ENCODE measurements at regions not wholly inside any gene's neighbourhood (a gene's known extent, or its start where the extent isn't known, plus 50 kb on each side); places are given as distances from the start of the nearest gene placed in this dataset.
"Not testable (repeated sequence)": the region's sequence is repeated elsewhere in the genome, so short reads cannot be mapped to it uniquely, and the experiment has no call there.

- no peak overlapping the region for H3K27ac ChIP-seq (ENCODE audit: low read depth, low read length)
Observed at GRCh38 chr1:182242641-182243040, 148.9 kb downstream of the GLUL start.

- H3K27ac ChIP-seq (ENCODE audit: low read depth, low read length), result no peak overlapping the region
- 87 to 91% (median 88%) methylated on average over 2 of the region's 2 CpGs for WGBS, 3 donors
Observed at GRCh38 chr1:182240085-182240484, 151.5 kb downstream of the GLUL start.

GRCh38 chr1:182238421-182238820 is 153.2 kb downstream of the GLUL start:
- H3K27ac ChIP-seq (ENCODE audit: low read depth, low read length), result no peak overlapping the region
- 91 to 96% (median 94%) methylated on average over 1 of the region's 1 CpG for WGBS, 3 donors

GRCh38 chr1:182237329-182237728 is 154.3 kb downstream of the GLUL start:
- whole genome bisulfite sequencing, 3 donors, result 93 to 98% (median 94%) methylated on average over 3 of the region's 3 CpGs

GRCh38 chr1:182236651-182237077 is 154.9 kb downstream of the GLUL start:
- no peak overlapping the region for H3K27ac ChIP-seq (ENCODE audit: low read depth, low read length)
- WGBS, 3 donors, result 90 to 96% (median 93%) methylated on average over 2 of the region's 2 CpGs

More at GRCh38 chr1:182237329-182237728, 154.3 kb downstream of the GLUL start:
- H3K27ac ChIP-seq (ENCODE audit: low read depth, low read length), result no peak overlapping the region

GRCh38 chr1:182235952-182236650 is 155.5 kb downstream of the GLUL start:
- 73 to 82% (median 81%) methylated on average over 11 of the region's 11 CpGs for WGBS, 3 donors

GRCh38 chr1:182235604-182235951 is 156.0 kb downstream of the GLUL start:
- no peak overlapping the region for H3K27ac ChIP-seq (ENCODE audit: low read depth, low read length)
- WGBS, 3 donors, result 39 to 59% (median 54%) methylated on average over 2 of the region's 2 CpGs

More at GRCh38 chr1:182235952-182236650, 155.5 kb downstream of the GLUL start:
- no peak overlapping the region for H3K27ac ChIP-seq (ENCODE audit: low read depth, low read length)

GRCh38 chr1:182229921-182230491 is 161.6 kb downstream of the GLUL start:
- H3K27ac ChIP-seq (ENCODE audit: low read depth, low read length), result no peak overlapping the region
- 72 to 85% (median 80%) methylated on average over 4 of the region's 4 CpGs for WGBS, 3 donors

GRCh38 chr1:182229451-182229850 is 162.1 kb downstream of the GLUL start:
- H3K27ac ChIP-seq (ENCODE audit: low read depth, low read length), result no peak overlapping the region
- 85 to 92% (median 86%) methylated on average over 4 of the region's 4 CpGs for WGBS, 3 donors

GRCh38 chr1:182227864-182228547 is 163.6 kb downstream of the GLUL start:
- H3K27ac ChIP-seq (ENCODE audit: low read depth, low read length), result no peak overlapping the region
- 64 to 74% (median 70%) methylated on average over 4 of the region's 4 CpGs for WGBS, 3 donors

GRCh38 chr1:182226618-182227017 is 165.0 kb downstream of the GLUL start:
- H3K27ac ChIP-seq (ENCODE audit: low read depth, low read length), result no peak overlapping the region
- 79 to 93% (median 83%) methylated on average over 2 of the region's 2 CpGs for WGBS, 3 donors

- 75 to 92% (median 84%) methylated on average over 3 of the region's 3 CpGs for WGBS, 3 donors
Observed at GRCh38 chr1:182225755-182226154, 164.2 kb upstream of the ZNF648 start.

GRCh38 chr1:182221990-182222389 is 160.5 kb upstream of the ZNF648 start:
- WGBS, 3 donors, result 78 to 90% (median 82%) methylated on average over 2 of the region's 2 CpGs
- not testable (repeated sequence) for H3K27ac ChIP-seq (ENCODE audit: low read depth, low read length)

More at GRCh38 chr1:182225755-182226154, 164.2 kb upstream of the ZNF648 start:
- not testable (repeated sequence) for H3K27ac ChIP-seq (ENCODE audit: low read depth, low read length)

- WGBS, 3 donors, result 85 to 100% (median 100%) methylated on average over 1 of the region's 1 CpG
- not testable (repeated sequence) for H3K27ac ChIP-seq (ENCODE audit: low read depth, low read length)
Observed at GRCh38 chr1:182221367-182221766, 159.9 kb upstream of the ZNF648 start.

GRCh38 chr1:182217967-182218366 is 156.5 kb upstream of the ZNF648 start:
- WGBS, 3 donors, result 77 to 100% (median 98%) methylated on average over 2 of the region's 2 CpGs

GRCh38 chr1:182217071-182217470 is 155.6 kb upstream of the ZNF648 start:
- H3K27ac ChIP-seq (ENCODE audit: low read depth, low read length), result no peak overlapping the region
- WGBS, 3 donors, result 94 to 98% (median 96%) methylated on average over 3 of the region's 3 CpGs

More at GRCh38 chr1:182217967-182218366, 156.5 kb upstream of the ZNF648 start:
- no peak overlapping the region for H3K27ac ChIP-seq (ENCODE audit: low read depth, low read length)

- H3K27ac ChIP-seq (ENCODE audit: low read depth, low read length), result no peak overlapping the region
Observed at GRCh38 chr1:182215764-182216163, 154.3 kb upstream of the ZNF648 start.

- 58 to 97% (median 85%) methylated on average over 1 of the region's 1 CpG for WGBS, 3 donors
- H3K27ac ChIP-seq (ENCODE audit: low read depth, low read length), result no peak overlapping the region
Observed at GRCh38 chr1:182213163-182213562, 151.7 kb upstream of the ZNF648 start.

GRCh38 chr1:182211386-182211785 is 149.9 kb upstream of the ZNF648 start:
- no peak overlapping the region for H3K27ac ChIP-seq (ENCODE audit: low read depth, low read length)

- no peak overlapping the region for H3K27ac ChIP-seq (ENCODE audit: low read depth, low read length)
- WGBS, 3 donors, result 93 to 100% (median 100%) methylated on average over 1 of the region's 1 CpG
Observed at GRCh38 chr1:182210417-182210816, 148.9 kb upstream of the ZNF648 start.
